PFSK-1 (cell line): ENCODE measurements at regions not wholly inside any gene's neighbourhood (a gene's known extent, or its start where the extent isn't known, plus 50 kb on each side); places are given as distances from the start of the nearest gene placed in this dataset.

Experiments
- POLR2AphosphoS5 ChIP-seq: IDR thresholded peaks from 2 replicates; pipeline ENCODE4 v1.6.1; 2012; ENCODE audit warnings: low read depth, mild to moderate bottlenecking, control low read depth, low read length, moderate library complexity
- SIN3A ChIP-seq: IDR thresholded peaks from 2 replicates; pipeline ENCODE4 v1.6.1; 2012; ENCODE audit warnings: mild to moderate bottlenecking, low read length, moderate library complexity, borderline replicate concordance; ENCODE audit not compliant: insufficient read depth
- TAF1 ChIP-seq: IDR thresholded peaks from 2 replicates; pipeline ENCODE4 v1.6.1; 2012; ENCODE audit warnings: low read length, control low read depth, borderline replicate concordance; ENCODE audit not compliant: insufficient read depth
- TF ChIP-seq, protein P1 (sequence below), 2 experiments: IDR thresholded peaks; 2 replicates each; pipeline versions ENCODE4 v1.6.1 to v1.8.0; 2011 to 2012; ENCODE audit warnings: low read depth in 2 of 2, low read length in 2 of 2, control low read depth in 1 of 2, inconsistent platforms in 1 of 2, mild to moderate bottlenecking in 1 of 2, moderate library complexity in 1 of 2; ENCODE audit not compliant: insufficient read depth in 1 of 2

DNA sequence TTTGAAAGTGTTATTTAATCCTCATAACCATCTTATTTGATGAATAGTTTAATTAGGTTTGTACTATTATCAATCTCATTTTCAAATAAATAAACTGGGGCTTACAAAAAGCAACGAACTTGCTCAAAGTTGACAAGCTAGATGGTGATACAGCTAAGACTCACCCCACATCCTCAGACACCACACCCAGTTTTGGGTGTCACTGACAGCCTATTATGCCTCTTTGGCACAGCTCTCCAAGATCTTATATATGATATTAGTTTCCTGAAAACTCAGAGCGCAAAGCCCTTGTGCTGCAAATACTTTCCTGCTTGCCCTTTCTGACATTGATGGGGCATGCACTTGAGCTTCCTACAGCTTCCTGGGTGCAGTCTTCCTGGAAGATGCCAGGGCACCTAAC lies 223.4 kb upstream of the GADL1 start:
- TF ChIP-seq POLR2AphosphoS5, result no peak
- TF ChIP-seq TAF1, result no peak
- TF ChIP-seq SIN3A, result no peak
- TF ChIP-seq, protein P1, sequence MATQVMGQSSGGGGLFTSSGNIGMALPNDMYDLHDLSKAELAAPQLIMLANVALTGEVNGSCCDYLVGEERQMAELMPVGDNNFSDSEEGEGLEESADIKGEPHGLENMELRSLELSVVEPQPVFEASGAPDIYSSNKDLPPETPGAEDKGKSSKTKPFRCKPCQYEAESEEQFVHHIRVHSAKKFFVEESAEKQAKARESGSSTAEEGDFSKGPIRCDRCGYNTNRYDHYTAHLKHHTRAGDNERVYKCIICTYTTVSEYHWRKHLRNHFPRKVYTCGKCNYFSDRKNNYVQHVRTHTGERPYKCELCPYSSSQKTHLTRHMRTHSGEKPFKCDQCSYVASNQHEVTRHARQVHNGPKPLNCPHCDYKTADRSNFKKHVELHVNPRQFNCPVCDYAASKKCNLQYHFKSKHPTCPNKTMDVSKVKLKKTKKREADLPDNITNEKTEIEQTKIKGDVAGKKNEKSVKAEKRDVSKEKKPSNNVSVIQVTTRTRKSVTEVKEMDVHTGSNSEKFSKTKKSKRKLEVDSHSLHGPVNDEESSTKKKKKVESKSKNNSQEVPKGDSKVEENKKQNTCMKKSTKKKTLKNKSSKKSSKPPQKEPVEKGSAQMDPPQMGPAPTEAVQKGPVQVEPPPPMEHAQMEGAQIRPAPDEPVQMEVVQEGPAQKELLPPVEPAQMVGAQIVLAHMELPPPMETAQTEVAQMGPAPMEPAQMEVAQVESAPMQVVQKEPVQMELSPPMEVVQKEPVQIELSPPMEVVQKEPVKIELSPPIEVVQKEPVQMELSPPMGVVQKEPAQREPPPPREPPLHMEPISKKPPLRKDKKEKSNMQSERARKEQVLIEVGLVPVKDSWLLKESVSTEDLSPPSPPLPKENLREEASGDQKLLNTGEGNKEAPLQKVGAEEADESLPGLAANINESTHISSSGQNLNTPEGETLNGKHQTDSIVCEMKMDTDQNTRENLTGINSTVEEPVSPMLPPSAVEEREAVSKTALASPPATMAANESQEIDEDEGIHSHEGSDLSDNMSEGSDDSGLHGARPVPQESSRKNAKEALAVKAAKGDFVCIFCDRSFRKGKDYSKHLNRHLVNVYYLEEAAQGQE (IDR thresholded peaks at IDR 0.05; ENCODE audit: insufficient read depth in 1 of 2, low read depth in 2 of 2, low read length in 2 of 2), result no peak
